Erythroblast (primary cell): ENCODE measurements at regions not wholly inside any gene's neighbourhood (a gene's known extent, or its start where the extent isn't known, plus 50 kb on each side); places are given as distances from the start of the nearest gene placed in this dataset.
"Not testable (repeated sequence)": the region's sequence is repeated elsewhere in the genome, so short reads cannot be mapped to it uniquely, and the experiment has no call there.

Source experiments
- GATA1 ChIP-seq: IDR thresholded peaks from 2 replicates; pipeline ENCODE4 v1.6.1; 2011; ENCODE audit warnings: low read depth, mild to moderate bottlenecking, control low read depth, low read length, moderate library complexity
- POLR2A ChIP-seq: IDR thresholded peaks from 2 replicates; pipeline ENCODE4 v1.6.1; 2011; ENCODE audit warnings: mild to moderate bottlenecking, low read length

DNA sequence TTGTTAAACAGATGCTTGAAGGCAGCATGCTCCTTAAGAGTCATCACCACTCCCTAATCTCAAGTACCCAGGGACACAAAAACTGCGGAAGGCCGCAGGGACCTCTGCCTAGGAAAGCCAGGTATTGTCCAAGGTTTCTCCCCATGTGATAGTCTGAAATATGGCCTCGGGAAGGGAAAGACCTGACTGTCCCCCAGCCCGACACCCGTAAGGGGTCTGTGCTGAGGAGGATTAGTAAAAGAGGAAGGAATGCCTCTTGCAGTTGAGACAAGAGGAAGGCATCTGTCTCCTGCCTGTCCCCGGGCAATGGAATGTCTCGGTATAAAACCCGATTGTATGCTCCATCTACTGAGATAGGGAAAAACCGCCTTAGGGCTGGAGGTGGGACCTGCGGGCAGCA lies 245.8 kb downstream of the EPHA7 start:
- not testable (repeated sequence) for TF ChIP-seq POLR2A, GATA1
